Globus pallidus (tissue), 1 donor: ENCODE measurements at regions not wholly inside any gene's neighbourhood (a gene's known extent, or its start where the extent isn't known, plus 50 kb on each side); places are given as distances from the start of the nearest gene placed in this dataset.

ENCODE experiments used
- DNase-seq: peaks from one replicate; pipeline ENCODE4 v3.0.0-alpha.2; 2015; ENCODE audit warnings: low spot score

DNA sequence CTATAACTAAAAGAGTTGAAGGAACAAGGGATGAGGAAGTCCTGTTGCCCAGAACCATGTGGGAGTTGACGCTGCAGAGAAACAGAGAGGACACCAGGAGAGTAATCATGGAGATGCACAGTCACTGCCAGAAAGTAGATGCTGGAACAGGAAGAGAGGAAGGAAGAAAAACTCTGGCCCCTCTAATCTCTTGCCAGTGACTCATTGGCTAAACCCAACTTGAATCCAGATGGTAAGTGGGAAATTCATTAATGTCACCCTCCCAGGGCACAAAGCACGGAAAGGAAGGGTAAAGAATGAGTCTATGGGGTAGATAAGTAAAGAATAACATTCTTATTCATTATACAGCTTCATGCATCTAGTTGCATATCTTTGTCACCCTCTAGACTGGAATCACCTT, 631.9 kb downstream of the PRELID2 start:
- DNase-seq, result no peak

DNA sequence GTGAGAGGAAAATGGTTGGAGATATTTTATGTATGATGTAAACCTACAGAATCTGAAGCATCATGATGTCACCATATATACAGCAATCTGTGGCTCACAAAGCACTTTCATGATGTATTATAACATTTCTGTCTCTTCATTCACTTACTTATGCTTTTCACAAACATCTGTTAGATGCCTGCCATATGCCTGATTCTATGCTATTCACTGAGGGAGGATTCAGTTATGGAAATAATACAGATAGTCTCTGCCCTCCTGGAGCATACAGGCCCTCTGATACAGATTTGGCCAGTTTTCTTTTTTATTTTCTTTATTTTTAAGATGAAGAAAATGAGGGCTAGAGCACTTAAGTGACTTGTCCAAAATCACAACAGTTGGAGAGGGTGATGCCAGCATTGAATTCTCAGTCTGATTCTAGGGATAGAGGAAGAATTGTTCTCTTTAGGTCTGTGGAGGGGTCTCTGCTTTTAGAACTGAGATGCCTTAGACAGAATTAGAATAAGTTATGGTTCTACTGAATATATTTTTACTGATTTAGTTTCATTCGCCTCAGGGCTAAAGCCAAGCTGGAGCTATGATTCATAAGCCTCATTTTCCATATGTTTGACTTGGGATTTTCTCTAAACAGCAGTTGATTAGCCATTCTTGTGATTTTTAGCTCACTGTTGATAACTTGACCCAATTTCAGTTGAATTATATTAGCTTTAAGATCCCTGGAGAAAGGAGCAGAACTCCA, 636.4 kb downstream of the PRELID2 start:
- no peak for DNase-seq

DNA sequence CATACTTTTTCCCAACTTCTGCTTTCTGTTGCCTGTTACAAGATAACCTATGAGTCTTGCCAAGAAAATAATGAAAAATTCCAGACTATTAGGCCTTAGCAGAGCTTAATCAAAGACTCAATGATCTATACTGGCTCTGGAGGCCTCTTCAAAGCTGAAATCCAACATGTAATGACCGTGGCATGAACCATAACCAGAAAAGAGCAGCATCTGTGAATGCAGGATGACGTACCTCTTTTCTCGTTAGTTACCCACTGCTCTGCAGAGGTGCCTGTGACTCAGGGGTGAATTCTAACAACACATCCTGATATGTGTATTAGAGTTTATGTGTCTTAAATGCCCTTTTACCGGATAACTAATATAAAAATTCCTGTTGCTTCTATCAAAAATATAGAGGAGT, 645.4 kb downstream of the PRELID2 start:
- no peak for DNase-seq

DNA sequence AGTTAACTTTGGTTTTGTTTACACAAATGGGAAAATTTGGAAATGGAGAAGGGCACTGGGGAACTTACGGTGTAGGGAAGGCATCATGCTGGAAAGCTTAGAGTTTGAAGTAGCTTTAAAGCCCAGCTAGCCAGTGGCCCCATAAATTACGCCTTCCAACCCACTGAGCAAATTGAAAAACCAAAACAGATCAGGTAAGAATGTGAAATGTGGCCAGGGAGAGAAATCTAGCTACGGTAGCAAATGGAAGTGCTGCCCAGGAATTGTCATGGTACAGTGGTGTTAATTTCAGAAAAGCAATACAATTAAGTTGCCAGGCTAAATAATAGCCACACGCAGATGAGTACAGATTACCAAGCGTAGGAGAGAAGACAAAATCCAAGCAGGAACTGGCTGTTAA, 654.8 kb downstream of the PRELID2 start:
- DNase-seq, result no peak

DNA sequence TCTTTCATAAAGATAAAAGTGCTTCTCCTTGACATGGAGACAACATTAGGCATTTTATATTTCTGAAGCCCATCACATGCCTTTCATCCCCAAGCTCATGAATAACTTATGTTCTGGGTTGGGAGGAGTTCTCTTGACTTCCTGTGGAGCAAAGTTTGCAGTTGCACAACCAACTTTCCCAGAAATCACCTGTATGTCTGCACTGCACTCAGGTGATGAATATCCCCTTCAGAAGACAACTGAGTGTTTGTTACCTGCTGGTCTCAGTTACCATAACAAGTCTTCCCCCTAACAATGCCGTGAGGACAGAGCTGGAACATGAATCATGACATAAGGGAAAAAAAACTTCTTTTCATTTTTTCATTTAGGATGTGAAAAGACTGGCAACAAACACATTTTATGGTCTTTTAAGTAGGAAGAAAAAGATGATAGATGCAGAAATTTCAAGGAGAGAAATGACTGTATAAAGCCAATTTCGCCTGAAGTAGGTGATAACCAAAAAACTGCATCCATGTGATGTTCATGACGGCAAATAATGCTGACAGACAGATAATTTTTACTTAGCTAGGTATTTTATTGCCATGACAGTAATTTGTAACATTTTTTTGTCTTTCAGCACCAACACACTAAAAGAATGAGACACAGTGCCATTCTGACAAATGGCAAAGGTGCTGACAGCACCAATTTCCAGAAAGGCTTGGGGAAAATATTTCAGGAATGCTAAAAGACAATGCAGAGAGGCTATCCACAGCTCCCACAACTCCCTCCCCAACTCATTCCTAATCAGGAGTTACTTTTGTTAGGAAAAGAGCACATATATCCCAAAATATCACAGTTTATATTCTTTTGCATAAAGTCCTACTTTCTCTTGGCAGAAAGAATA, 656.3 kb downstream of the PRELID2 start:
- no peak for DNase-seq

DNA sequence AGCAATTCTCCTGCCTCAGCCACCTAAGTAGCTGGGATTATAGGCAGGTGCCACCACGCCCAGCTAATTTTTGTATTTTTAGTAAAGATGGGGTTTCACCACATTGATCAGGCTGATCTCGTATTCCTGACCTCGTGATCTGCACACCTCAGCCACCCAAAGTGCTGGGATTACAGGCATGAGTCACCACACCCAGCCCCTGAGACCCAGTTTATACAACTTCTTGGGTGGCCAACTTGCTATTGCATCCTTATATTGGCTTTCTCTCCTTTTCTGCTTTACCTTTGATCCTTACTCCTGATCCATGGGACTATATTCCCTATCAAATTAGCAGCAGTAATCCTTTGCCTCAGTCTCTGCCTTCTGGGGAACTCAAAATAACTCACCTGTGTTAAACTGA, 659.1 kb downstream of the PRELID2 start:
- DNase-seq, result no peak

DNA sequence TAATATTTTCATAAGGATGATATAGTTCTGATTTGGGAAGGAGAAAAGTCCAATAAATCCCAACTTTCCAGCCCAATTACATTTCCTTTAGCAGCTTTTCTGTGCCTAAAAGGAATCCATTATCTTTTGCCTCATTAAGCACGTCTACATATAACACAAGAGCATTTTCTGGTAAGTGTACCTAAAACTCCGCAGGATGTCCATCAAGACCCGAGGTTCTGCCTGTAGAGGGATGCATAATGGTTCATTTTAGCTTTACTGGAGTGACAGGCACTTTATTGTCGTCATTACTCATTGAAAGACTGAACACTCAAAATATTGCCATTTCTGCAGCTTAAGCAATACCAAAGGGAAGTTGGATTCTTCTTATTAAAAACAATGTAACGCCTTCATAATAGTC, 669.0 kb downstream of the PRELID2 start:
- no peak for DNase-seq

DNA sequence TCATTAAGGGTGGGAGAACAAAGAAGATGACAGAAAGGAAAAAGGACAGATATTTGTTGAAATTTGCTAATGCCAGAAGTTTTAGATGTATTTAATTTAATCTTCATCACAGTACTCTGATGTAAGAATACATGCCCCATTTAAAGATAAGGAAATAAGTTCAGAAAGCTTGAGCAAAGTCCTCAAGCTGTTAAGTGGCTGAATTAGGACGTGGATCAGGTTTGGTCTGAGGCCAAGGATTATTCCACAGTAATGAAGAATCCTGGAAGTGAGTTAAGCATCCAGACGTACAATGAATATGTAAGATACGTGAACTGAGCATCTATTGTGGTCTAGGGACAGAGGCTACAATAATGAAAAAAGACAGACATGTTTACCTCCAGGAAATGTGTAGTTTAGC, 671.3 kb downstream of the PRELID2 start:
- DNase-seq, result no peak

DNA sequence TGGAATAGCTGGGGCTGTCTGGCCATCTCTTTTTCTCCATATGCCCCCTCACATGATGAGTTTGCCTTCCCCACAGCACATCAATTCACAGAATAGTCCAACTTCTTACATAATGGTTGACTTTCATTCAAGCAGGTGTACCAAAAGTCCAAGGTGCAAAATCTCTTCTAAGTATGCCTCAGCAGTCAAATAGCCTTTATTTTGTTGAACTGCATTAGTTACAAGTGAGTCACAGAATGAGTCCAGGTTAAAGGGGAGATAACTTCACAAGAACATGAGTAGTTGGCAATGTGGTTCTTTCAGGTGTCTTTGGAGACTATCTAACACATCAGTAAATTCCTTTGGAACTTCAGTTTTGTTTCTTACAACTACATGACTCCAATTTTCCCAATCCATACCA, 672.5 kb downstream of the PRELID2 start:
- no peak for DNase-seq

DNA sequence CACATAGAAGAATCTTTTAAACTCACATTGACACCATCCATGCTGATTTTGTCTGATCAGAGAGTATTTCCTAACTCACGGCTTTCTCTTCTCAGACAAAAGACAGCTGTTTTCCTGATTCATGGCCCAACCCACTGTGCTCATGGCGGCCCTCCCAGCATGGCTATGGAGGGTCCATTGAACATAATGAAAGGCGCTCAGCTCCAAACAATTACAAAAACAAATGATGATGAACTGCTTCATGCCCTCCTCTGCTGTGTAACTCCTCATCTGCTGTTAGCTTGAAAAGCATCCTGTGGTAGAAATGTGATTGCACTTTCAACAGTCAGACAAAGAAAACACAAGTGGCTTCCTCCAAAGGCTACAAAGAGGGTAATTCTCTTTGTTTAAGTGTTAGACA, 673.8 kb downstream of the PRELID2 start:
- DNase-seq, result no peak

DNA sequence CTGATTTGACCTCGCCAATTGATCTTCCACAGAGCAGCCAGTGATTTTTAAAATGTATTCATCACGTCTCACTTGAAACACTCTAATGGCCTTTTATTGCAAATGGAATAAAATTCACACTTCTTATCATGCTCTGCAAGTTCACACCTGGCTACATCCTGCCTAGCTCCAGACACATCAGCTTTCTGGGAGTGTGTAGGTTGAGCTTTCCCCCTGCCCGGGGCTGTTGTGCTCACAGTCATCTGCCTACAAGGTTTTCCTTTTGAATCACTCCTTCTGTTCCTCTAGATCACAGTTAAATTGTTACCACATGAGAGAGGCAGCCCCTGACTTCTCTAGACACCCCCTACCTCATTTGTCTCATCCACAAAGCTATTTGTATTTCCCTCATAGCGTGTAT, 674.5 kb downstream of the PRELID2 start:
- DNase-seq, result no peak

DNA sequence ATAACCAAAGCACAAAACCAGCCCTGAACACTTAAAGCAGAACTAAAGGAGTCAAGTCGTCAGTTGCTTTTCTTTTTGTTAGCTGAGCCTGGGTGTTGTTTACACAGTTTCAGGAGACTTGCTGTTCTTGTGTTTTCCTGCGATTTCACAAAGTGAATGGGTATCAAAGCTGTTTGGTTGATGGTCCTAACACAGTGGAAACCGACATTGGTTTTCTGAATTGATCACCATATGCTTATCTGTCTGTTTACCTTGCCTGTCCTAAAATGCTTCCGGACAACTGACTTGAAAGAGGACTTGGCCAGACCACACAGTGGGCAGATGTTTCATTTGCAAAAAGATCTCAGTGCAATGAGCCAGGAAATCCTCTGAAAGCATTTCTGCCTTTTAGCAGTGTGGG, 676.4 kb downstream of the PRELID2 start:
- no peak for DNase-seq

DNA sequence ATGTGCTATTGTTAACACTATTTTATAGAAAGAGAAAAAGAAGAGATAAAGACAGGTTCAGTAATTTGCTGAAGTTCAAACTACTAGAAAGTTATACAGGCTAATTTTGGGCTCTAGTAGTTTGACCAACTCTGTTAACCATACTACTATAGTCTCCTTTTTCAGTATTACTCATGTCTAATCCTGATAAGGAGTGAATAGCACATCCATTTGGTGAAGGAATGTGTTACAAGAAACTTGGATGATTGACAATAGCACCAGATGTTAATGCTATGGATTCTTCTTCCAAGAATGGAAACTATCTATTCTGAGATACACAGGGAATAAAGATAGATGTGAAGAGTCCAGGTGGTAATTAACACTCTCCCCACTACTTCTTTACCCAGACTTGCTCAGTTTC, 677.3 kb downstream of the PRELID2 start:
- DNase-seq, result no peak

DNA sequence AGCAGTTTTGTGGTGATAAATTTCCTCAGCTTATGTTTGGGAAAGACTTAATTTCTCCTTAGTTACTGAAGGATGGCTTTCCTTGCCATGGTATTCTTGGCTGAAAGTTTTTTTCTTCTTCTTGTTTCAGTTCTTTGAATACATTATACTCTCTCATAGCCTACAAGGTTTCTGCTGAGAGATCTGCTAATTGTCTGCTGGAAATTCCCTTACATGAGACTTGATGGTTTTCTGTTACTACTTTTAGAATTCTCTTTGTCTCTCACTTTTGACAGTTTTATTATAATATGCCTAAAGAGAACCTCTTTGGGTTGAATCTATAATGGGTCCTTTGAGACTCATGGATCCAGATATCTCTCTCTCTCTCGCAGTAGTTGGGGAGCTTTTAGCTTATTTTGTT, 693.6 kb downstream of the PRELID2 start:
- DNase-seq, result no peak

DNA sequence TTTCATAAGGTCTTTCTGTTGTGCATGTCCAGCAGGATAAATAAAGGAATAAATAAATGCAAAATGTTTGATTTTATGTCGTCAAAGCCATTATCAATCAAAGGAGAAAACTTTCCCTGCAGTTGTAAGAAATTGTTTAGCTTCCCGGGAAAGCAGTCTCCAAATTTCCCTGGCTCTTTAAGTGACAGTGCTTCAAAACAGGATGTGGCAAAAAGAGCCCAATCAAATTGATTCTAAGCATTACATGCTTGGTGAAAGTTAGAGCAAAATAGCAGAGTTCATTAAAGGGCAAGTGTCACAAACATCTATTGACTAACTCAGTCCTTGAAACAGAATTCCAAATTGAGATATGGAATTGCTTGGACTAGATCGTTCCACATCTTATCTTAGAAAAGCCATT, 704.1 kb downstream of the PRELID2 start:
- DNase-seq, result no peak

DNA sequence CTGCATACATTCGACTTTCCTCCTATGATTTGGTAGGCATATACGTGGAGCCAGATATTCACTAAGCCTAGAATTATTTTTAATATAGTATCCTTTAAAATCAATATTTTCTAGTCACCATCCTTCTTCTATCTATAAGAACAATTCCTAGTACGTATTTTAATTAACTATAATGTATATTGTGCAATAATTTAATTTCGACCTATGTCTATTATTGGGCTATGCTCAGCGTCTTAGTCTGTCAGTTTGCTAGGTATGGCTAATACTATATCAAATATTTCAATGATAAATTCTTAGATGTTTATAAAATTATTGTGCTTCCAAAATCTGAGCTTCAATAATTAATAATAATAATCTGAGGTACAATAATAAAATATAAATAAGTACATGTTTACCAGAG, 705.3 kb downstream of the PRELID2 start:
- DNase-seq, result no peak

DNA sequence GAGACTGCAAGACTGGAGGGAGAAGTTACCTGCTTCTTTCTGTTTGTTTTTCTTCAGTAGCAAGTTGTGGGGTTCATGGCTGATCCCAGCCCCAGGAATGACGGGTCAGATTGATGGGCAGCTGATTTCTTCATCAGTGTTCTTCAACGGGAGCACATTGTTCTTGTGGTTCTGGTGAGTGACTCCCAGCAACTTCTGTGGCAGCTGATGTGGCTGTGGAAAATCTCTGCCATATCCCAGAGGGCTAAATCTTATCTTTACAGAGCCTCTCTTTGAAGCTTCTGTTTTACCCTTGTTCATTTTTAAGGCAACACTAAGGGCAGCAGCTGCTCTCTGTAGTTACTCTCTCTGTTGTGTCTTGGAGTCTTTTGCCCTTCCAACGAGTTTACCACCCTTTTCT, 710.3 kb downstream of the PRELID2 start:
- DNase-seq, result no peak

DNA sequence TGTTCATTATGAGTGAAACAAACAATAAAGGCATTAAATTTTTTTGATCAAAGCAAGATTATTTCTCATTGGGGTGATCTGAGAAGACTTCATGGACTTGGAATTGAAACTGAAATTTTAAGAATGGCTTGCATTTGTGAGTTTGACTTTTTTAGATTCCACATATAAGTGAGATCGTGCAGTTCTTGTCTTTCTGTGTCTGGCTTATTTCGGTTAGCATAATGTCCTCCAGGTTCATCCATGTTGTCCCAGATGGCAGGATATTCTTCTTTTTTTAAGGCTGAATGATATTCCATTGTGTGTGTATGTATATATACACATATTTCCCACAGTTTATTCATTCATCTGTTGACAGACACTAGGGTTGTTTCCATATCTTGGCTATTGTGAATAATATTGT, 716.5 kb downstream of the PRELID2 start:
- DNase-seq, result no peak

DNA sequence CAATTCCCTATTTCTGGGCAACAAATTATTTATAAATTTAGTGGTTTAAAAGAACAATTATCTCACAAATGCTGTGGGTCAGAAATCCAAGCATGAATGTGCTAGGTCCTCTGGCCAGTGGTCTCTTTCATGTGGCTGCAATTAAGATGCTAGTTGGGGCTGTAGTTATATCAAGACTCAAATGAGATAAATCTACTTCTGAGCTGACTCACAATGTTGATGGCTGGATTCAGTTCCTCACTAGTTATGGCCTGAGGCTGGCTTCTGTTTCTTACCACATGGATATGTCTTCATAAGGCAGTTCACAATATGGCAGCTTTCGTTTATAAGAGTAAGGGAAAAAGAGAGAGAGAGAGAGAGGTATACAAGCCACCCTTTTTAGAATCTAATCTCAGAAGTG, 717.0 kb downstream of the PRELID2 start:
- no peak for DNase-seq

DNA sequence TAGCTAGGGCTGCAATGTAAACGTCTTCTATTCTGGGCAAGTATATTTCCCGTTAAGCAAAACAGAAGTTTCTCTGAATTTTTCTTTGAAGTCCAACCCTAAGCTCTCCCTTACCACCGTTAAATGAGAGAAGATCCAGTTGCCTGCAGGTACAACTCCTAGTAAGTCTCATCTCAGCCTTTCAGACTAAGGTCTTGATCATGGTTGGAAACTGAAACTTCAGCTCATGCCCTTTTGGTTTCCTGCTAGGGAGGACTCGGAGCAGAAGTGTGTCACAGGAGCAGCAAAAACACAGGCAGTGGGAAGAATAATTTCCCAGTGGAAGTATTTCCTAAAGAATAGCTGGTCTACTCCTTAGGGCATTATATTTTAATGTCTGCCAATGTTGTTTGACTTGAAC, 717.9 kb downstream of the PRELID2 start:
- DNase-seq, result no peak

DNA sequence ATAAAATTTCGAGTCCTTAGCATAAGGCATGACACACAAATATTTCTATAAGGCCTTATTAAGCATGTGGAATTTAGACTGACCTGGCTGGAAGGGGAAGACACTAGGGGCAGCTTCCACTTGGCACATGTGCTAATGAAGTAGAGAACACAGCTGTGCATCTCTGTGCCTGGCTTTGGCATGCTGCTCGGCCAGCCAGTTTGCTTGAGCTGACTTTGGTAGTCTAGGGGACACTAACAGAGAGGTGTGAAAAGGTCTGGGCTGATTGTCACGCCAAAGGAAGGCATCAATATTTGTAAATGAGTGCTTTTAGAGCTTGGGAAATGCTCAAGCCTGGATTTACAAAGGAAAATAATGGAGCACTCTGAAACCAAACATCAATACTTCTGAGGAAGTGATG, 723.7 kb downstream of the PRELID2 start:
- DNase-seq, result no peak

DNA sequence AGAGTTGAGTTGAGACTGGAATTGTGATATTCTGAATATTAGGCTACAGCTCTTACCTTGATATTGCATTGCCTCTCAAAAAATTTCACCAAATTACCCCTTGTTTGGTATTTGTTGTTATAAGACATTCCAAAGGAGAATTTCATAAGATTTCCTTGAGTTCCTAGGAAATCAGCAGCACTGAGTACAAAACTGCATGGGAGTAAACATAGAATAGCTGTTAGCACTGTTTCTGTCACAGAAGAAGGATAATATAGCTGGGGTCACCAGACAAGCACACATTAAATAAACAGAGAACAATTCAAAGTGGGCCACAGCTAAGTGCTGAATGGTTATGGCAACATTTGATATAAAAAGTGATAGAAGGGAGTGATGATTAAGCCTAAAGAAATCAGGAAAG, 724.3 kb downstream of the PRELID2 start:
- DNase-seq, result no peak

DNA sequence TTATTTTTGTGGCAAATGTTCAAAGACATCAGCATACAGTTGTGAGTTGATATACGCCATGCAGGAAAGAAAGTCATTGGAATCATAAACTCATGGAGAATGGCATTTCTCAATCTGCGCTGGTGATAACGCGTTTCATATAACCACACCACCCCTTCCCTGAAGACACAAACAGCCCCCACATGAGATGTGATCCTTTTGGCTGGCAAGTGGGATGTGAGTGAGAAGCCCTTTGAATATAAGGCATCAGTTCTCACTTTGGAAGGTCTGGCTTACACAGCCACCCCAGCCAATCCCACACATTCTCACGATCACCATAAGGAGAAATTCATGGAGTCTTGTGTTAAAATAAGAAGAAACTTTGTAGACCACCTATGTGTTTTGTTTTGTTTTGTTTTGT, 725.0 kb downstream of the PRELID2 start:
- no peak for DNase-seq

DNA sequence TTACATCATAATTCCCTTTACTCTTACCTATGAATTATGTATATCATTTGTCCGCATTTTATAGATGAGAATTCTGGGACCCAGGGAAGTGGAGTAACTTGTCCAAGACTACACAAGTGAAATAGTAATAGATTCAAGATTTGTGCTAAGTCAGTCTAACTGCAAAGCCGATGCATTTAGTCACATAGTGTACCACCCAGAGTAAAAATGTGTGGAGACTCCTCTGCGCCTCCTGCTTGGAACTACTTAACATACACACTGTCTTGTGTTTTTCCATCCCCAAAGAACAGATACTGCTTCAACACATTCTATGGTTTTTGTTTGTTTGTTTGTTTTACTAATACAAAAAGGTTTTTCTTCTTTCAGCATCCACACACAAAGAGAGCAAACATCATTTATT, 729.8 kb downstream of the PRELID2 start:
- DNase-seq, result no peak
